Esophagus muscularis mucosa (tissue), 3 donors: ENCODE measurements at regions not wholly inside any gene's neighbourhood (a gene's known extent, or its start where the extent isn't known, plus 50 kb on each side); places are given as distances from the start of the nearest gene placed in this dataset.

Experiments used
- CTCF ChIP-seq, 3 experiments: fragments of 200-600 bp in 2 of 3; fragments of 450-650 bp in 1 of 3; sonication (generic) in 2 of 3; IDR thresholded peaks; one replicate each; pipeline ENCODE4 v1.5.1; 2017 to 2019; ENCODE audit warnings: antibody characterized with exemption in 3 of 3, mild to moderate bottlenecking in 2 of 3, moderate library complexity in 1 of 3
- POLR2A ChIP-seq: fragments of 450-650 bp; IDR thresholded peaks from one replicate; pipeline ENCODE4 v1.6.1; 2017; ENCODE audit warnings: antibody characterized with exemption, moderate library complexity, mild to moderate bottlenecking, low read depth
- POLR2AphosphoS5 ChIP-seq, 2 donors: sonication (generic); formaldehyde crosslinking; IDR thresholded peaks; one replicate each; pipeline ENCODE4 v1.6.1; 2017; ENCODE audit warnings: antibody characterized with exemption in 2 of 2

GRCh38 chr2:208970070-208970469 lies 453.8 kb upstream of the MAP2 start:
- TF ChIP-seq POLR2AphosphoS5 (IDR thresholded peaks at IDR 0.05), result no peak
- no peak for TF ChIP-seq CTCF (IDR thresholded peaks at IDR 0.05)
- TF ChIP-seq POLR2A, result no peak
